C4-2B (cell line): ENCODE measurements at regions not wholly inside any gene's neighbourhood (a gene's known extent, or its start where the extent isn't known, plus 50 kb on each side); places are given as distances from the start of the nearest gene placed in this dataset.

Source experiments
- CTCF ChIP-seq: fragments of 450-650 bp; conservative IDR thresholded peaks from 2 replicates; pipeline ENCODE4 v1.5.1; 2017; ENCODE audit warnings: mild to moderate bottlenecking
- ZFX ChIP-seq: fragments of 450-650 bp; IDR thresholded peaks from 2 replicates; pipeline ENCODE4 v1.6.1; 2017

- TF ChIP-seq CTCF = no peak
- no peak for TF ChIP-seq ZFX
Observed at GRCh38 chr4:153997516-153997915, 208.6 kb upstream of the SFRP2 start.
